GM23338 (cell line): ENCODE measurements at regions not wholly inside any gene's neighbourhood (a gene's known extent, or its start where the extent isn't known, plus 50 kb on each side); places are given as distances from the start of the nearest gene placed in this dataset.

Experiments used
- ATAC-seq: fragments of 200-7000 bp; cut with Tn5 transposase; 3 replicates; pipeline ENCODE4 v1.9.1; 2020
- DNase-seq: peaks from one replicate; pipeline ENCODE4 v3.0.0-alpha.2; 2015; ENCODE audit warnings: low spot score
- H2AFZ ChIP-seq: fragments of 200-600 bp; sonication (generic); 2 replicates; pipeline ENCODE4 v1.8.0; 2016; ENCODE audit warnings: antibody characterized with exemption, mild to moderate bottlenecking, moderate library complexity
- H3F3A ChIP-seq: fragments of 200-600 bp; sonication (generic); replicated peaks from 2 replicates; pipeline ENCODE4 v1.8.0; 2017; ENCODE audit warnings: antibody characterized with exemption, mixed run types, low read depth
- H3K27ac ChIP-seq: fragments of 200-600 bp; sonication (generic); 2 replicates; pipeline ENCODE4 v1.6.1; 2016; ENCODE audit warnings: low read depth
- H3K27me3 ChIP-seq: fragments of 200-600 bp; sonication (generic); 2 replicates; pipeline ENCODE4 v1.8.0; 2016; ENCODE audit warnings: mild to moderate bottlenecking, mixed run types, moderate library complexity; ENCODE audit not compliant: insufficient read depth
- H3K36me3 ChIP-seq: fragments of 200-600 bp; sonication (generic); 2 replicates; pipeline ENCODE4 v1.8.0; 2016; ENCODE audit warnings: mild to moderate bottlenecking; ENCODE audit not compliant: insufficient read depth
- H3K4me1 ChIP-seq: fragments of 200-600 bp; sonication (generic); 2 replicates; pipeline ENCODE4 v1.8.0; 2016; ENCODE audit warnings: mild to moderate bottlenecking, moderate library complexity; ENCODE audit not compliant: insufficient read depth
- H3K4me2 ChIP-seq: fragments of 200-600 bp; sonication (generic); 2 replicates; pipeline ENCODE4 v1.7.1; 2017; ENCODE audit warnings: mixed run types
- H3K4me3 ChIP-seq: fragments of 200-600 bp; sonication (generic); 2 replicates; pipeline ENCODE4 v1.6.1; 2016; ENCODE audit warnings: mixed run types
- H3K79me2 ChIP-seq: fragments of 200-600 bp; sonication (generic); replicated peaks from 2 replicates; pipeline ENCODE4 v1.8.0; 2017; ENCODE audit warnings: mild to moderate bottlenecking; ENCODE audit not compliant: insufficient read depth
- H3K9me2 ChIP-seq: fragments of 200-600 bp; sonication (generic); 2 replicates; pipeline ENCODE4 v1.8.0; 2017; ENCODE audit not compliant: insufficient read depth
- H4K20me1 ChIP-seq: fragments of 200-600 bp; sonication (generic); replicated peaks from 2 replicates; pipeline ENCODE4 v1.8.0; 2017; ENCODE audit warnings: mild to moderate bottlenecking; ENCODE audit not compliant: insufficient read depth
- H3K27ac Mint-ChIP-seq: 2 replicates; pipeline ENCODE4 v1.8.0; 2020; ENCODE audit warnings: inconsistent platforms, mild to moderate bottlenecking, moderate library complexity, mixed read lengths
- H3K27me3 Mint-ChIP-seq: 3 replicates; pipeline ENCODE4 v1.8.0; 2022; ENCODE audit warnings: low read depth, mild to moderate bottlenecking, moderate library complexity, mixed read lengths, inconsistent platforms; ENCODE audit not compliant: insufficient read depth, poor library complexity
- H3K36me3 Mint-ChIP-seq: 3 replicates; pipeline ENCODE4 v1.8.0; 2021; ENCODE audit warnings: low read depth, mild to moderate bottlenecking, inconsistent platforms, moderate library complexity, mixed read lengths
- H3K4me1 Mint-ChIP-seq: 3 replicates; pipeline ENCODE4 v1.8.0; 2020; ENCODE audit warnings: mild to moderate bottlenecking, inconsistent platforms, mixed read lengths
- H3K4me3 Mint-ChIP-seq: 3 replicates; pipeline ENCODE4 v1.8.0; 2021; ENCODE audit warnings: moderate library complexity, mild to moderate bottlenecking, inconsistent platforms, mixed read lengths
- H3K9me3 Mint-ChIP-seq: 3 replicates; pipeline ENCODE4 v1.8.0; 2020; ENCODE audit warnings: moderate library complexity, mild to moderate bottlenecking, inconsistent platforms, mixed read lengths
- CREB1 ChIP-seq: fragments of 250-450 bp; sonication (Bioruptor Pico); IDR thresholded peaks from 2 replicates; pipeline ENCODE4 v1.5.0; 2020; ENCODE audit warnings: low read depth, mild to moderate bottlenecking, moderate library complexity
- EZH2 ChIP-seq: fragments of 200-600 bp; sonication (generic); IDR thresholded peaks from one replicate; pipeline ENCODE4 v1.8.0; 2017; ENCODE audit warnings: antibody characterized with exemption, mild to moderate bottlenecking, low read depth; ENCODE audit not compliant: unreplicated experiment
- EZH2phosphoT487 ChIP-seq: fragments of 200-600 bp; sonication (generic); IDR thresholded peaks from one replicate; pipeline ENCODE4 v1.8.1; 2018; ENCODE audit warnings: antibody characterized with exemption; ENCODE audit not compliant: unreplicated experiment
- NANOG ChIP-seq: IDR thresholded peaks from 2 replicates; pipeline ENCODE4 v1.6.1; 2016; ENCODE audit warnings: antibody characterized with exemption, borderline replicate concordance
- POLR2AphosphoS5 ChIP-seq: IDR thresholded peaks from 2 replicates; pipeline ENCODE4 v1.6.1; 2016; ENCODE audit warnings: antibody characterized with exemption, low read depth
- STAT1 ChIP-seq: IDR thresholded peaks from one replicate; pipeline ENCODE4 v1.6.1; 2016; ENCODE audit warnings: antibody characterized with exemption; ENCODE audit not compliant: unreplicated experiment
- ZNF114 ChIP-seq: fragments of 250-450 bp; sonication (Bioruptor Pico); IDR thresholded peaks from 2 replicates; pipeline ENCODE4 v1.5.0; 2020; ENCODE audit warnings: mild to moderate bottlenecking, moderate library complexity
- TF ChIP-seq, protein P1 (sequence below): IDR thresholded peaks from 2 replicates; pipeline ENCODE4 v1.6.1; 2016; ENCODE audit warnings: antibody characterized with exemption
- TF ChIP-seq, protein P2 (sequence below), 2 experiments: fragments of 200-600 bp in 1 of 2; sonication (generic) in 1 of 2; conservative IDR thresholded peaks; 2 replicates each; pipeline versions ENCODE4 v1.5.1 to v1.6.1; 2016 to 2017; ENCODE audit warnings: antibody characterized with exemption in 2 of 2, low read depth in 2 of 2, mild to moderate bottlenecking in 2 of 2, moderate library complexity in 1 of 2
- TF ChIP-seq, protein P3 (sequence below): IDR thresholded peaks from one replicate; pipeline ENCODE4 v1.6.1; 2018; ENCODE audit warnings: antibody characterized with exemption; ENCODE audit not compliant: unreplicated experiment

DNA sequence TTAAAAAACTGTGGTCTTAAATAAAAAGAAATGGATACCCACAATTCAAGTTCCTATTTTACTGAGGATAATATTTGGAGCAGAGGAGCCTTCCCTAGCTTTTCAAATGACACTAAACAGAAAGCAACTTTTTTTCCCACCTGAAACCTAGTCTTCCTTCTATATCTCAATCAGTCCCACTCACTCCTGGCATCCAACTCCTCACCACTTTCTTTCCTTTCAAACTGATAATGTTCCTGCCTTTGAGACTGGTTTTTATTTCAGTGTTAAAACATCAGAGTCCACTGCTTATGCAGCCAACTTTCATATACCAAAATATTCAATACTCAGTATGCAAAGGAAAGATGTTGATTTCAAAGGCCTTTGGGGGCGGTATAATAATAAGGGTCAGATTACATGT, 225.6 kb downstream of the GXYLT1 start (continued):
- TF ChIP-seq EZH2phosphoT487 = no peak
- TF ChIP-seq, protein P1, sequence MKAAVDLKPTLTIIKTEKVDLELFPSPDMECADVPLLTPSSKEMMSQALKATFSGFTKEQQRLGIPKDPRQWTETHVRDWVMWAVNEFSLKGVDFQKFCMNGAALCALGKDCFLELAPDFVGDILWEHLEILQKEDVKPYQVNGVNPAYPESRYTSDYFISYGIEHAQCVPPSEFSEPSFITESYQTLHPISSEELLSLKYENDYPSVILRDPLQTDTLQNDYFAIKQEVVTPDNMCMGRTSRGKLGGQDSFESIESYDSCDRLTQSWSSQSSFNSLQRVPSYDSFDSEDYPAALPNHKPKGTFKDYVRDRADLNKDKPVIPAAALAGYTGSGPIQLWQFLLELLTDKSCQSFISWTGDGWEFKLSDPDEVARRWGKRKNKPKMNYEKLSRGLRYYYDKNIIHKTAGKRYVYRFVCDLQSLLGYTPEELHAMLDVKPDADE = no peak
- no peak for TF ChIP-seq ZNF114 (CRISPR knock-in tag)
- no peak for TF ChIP-seq EZH2

DNA sequence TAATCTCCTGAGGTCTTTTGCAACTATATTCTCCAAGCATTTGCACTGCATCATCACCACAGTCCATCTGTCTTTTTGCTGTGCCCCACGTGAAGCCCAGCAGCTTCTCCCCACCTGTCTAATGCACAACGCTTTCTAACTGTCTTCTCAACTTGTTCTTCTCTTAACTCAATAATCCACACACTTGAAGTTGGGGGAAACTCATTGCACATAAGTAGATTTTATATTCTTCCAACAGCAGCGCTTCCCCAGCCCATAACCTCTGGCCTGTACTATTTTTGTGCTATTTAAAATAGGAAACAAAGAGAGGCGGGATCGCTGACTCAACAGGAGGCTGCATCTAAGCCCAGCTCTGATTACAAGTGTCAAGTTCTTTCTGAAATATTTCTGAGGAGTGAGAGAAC, 226.7 kb downstream of the GXYLT1 start:
- Histone ChIP-seq H3F3A (no peaks in the 10 kb centered on the region), H3K4me1 (peaks cover 59% of the 10 kb centered on the region), H3K27ac (no peak overlapping the region), H3K4me2 (peak overlapping the region; percentile 56), H3K4me3 (peak overlapping the region; percentile 11; the same call in 1 of the 2 replicates), H3K79me2 (no peaks in the 10 kb centered on the region), H3K9me2 (no peaks in the 10 kb centered on the region), H3K36me3 (no peaks in the 10 kb centered on the region), H4K20me1 (no peaks in the 10 kb centered on the region), H2AFZ (0 out of 2 replicates have a peak overlapping the region, but pooled peaks have one; percentile 3), H3K27me3 (peaks cover 21% of the 10 kb centered on the region)
- Mint-ChIP-seq H3K4me1 (peaks cover 53% of the 10 kb centered on the region), H3K9me3 (no peaks in the 10 kb centered on the region), H3K27ac (0 out of 2 replicates have a peak overlapping the region, but pooled peaks have one; percentile 0), H3K36me3 (no peaks in the 10 kb centered on the region), H3K27me3 (peaks cover 2% of the 10 kb centered on the region), H3K4me3 (peak overlapping the region; percentile 43)
- no peak for TF ChIP-seq CREB1 (CRISPR knock-in tag)
- TF ChIP-seq POLR2AphosphoS5 = no peak
- DNase-seq = peak; percentile 15
- ATAC-seq = peak; percentile 61

DNA sequence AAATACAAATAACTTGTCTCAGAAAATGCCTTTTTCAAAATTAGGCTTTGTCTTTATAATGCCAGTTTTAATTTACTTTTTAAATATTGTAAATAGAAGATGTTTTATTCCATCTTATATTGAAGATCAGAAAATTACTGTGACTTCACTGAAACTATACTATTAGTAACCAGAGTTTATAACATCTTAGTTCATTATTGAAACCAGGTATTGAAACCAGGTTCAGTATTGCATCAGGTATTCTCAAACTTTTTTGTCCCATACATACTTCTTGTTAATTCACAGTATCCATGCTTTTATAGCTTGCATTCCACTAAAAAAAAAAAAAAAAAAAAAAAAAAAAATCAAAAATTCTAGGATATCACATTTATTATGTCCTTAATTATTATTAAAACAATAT, 227.5 kb downstream of the GXYLT1 start:
- Histone ChIP-seq H3F3A (no peaks in the 10 kb centered on the region), H4K20me1 (no peaks in the 10 kb centered on the region), H3K4me3 (no peak overlapping the region), H3K4me1 (peaks cover 55% of the 10 kb centered on the region), H3K4me2 (no peak overlapping the region), H3K9me2 (no peaks in the 10 kb centered on the region), H3K27ac (no peak overlapping the region), H3K27me3 (peaks cover 21% of the 10 kb centered on the region), H2AFZ (no peak overlapping the region), H3K36me3 (no peaks in the 10 kb centered on the region), H3K79me2 (no peaks in the 10 kb centered on the region)
- H3K4me1 Mint-ChIP-seq = peaks cover 53% of the 10 kb centered on the region
- no peaks in the 10 kb centered on the region for H3K36me3 Mint-ChIP-seq
- H3K9me3 Mint-ChIP-seq = no peaks in the 10 kb centered on the region
- H3K27me3 Mint-ChIP-seq = peaks cover 2% of the 10 kb centered on the region
- no peak overlapping the region for H3K27ac Mint-ChIP-seq
- no peak for DNase-seq
- no peak overlapping the region for H3K4me3 Mint-ChIP-seq
- ATAC-seq = no peak
- TF ChIP-seq, protein P1 = no peak
- TF ChIP-seq, protein P2, sequence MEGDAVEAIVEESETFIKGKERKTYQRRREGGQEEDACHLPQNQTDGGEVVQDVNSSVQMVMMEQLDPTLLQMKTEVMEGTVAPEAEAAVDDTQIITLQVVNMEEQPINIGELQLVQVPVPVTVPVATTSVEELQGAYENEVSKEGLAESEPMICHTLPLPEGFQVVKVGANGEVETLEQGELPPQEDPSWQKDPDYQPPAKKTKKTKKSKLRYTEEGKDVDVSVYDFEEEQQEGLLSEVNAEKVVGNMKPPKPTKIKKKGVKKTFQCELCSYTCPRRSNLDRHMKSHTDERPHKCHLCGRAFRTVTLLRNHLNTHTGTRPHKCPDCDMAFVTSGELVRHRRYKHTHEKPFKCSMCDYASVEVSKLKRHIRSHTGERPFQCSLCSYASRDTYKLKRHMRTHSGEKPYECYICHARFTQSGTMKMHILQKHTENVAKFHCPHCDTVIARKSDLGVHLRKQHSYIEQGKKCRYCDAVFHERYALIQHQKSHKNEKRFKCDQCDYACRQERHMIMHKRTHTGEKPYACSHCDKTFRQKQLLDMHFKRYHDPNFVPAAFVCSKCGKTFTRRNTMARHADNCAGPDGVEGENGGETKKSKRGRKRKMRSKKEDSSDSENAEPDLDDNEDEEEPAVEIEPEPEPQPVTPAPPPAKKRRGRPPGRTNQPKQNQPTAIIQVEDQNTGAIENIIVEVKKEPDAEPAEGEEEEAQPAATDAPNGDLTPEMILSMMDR (conservative IDR thresholded peaks at IDR 0.05; ENCODE audit: low read depth in 2 of 2) = no peak
- TF ChIP-seq, protein P3, sequence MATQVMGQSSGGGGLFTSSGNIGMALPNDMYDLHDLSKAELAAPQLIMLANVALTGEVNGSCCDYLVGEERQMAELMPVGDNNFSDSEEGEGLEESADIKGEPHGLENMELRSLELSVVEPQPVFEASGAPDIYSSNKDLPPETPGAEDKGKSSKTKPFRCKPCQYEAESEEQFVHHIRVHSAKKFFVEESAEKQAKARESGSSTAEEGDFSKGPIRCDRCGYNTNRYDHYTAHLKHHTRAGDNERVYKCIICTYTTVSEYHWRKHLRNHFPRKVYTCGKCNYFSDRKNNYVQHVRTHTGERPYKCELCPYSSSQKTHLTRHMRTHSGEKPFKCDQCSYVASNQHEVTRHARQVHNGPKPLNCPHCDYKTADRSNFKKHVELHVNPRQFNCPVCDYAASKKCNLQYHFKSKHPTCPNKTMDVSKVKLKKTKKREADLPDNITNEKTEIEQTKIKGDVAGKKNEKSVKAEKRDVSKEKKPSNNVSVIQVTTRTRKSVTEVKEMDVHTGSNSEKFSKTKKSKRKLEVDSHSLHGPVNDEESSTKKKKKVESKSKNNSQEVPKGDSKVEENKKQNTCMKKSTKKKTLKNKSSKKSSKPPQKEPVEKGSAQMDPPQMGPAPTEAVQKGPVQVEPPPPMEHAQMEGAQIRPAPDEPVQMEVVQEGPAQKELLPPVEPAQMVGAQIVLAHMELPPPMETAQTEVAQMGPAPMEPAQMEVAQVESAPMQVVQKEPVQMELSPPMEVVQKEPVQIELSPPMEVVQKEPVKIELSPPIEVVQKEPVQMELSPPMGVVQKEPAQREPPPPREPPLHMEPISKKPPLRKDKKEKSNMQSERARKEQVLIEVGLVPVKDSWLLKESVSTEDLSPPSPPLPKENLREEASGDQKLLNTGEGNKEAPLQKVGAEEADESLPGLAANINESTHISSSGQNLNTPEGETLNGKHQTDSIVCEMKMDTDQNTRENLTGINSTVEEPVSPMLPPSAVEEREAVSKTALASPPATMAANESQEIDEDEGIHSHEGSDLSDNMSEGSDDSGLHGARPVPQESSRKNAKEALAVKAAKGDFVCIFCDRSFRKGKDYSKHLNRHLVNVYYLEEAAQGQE = no peak
- TF ChIP-seq EZH2phosphoT487 (no peak), ZNF114 (CRISPR knock-in tag) (no peak), CREB1 (CRISPR knock-in tag) (no peak), NANOG (no peak), EZH2 (no peak), POLR2AphosphoS5 (no peak), STAT1 (no peak)
